ENCODE measurements at regions not wholly inside any gene's neighbourhood (a gene's known extent, or its start where the extent isn't known, plus 50 kb on each side); places are given as distances from the start of the nearest gene placed in this dataset.

DNA sequence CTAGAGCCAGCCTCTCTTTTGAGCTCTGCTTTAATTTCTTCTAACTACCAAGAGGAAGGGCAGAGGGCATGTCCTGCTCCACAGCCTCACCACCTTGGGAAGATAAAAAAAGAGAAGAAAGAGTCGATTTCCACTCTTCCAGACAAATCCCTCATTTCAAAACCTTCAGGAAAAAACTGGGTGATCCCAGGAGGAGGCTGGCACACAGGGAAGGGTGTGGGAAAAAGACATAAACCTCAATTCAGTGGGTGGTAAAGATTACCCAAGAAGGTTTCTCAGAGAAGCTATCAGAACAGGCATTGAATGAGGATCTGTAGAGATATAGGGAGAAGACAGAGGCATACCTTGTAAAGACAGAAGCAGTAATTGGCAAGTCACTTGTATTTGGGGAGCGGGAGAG is 79.9 kb upstream of the CRHR1 start:
- H3K4me3 ChIP-seq, result no peak overlapping the region
- peaks cover 0 to 72% (median 0%) of the 10 kb centered on the region in 7 donors for H3K27me3 ChIP-seq (replicated peaks in 1 of 7)
- WGBS, 5 donors, result 52 to 63% (median 61%) methylated on average over 2 of the region's 2 CpGs
- DNase-seq, result no peak
- H3K9me3 ChIP-seq, result no peaks in the 10 kb centered on the region
- H3K4me1 ChIP-seq, result no peaks in the 10 kb centered on the region
- H3K27ac ChIP-seq, result no peak overlapping the region
- H3K36me3 ChIP-seq, result no peaks in the 10 kb centered on the region
- intact Hi-C loops (cut with DNase I; ENCODE audit: low total_unique reads), result no loop called here
- no peak for TF ChIP-seq POLR2AphosphoS5 (IDR thresholded peaks at IDR 0.05)

DNA sequence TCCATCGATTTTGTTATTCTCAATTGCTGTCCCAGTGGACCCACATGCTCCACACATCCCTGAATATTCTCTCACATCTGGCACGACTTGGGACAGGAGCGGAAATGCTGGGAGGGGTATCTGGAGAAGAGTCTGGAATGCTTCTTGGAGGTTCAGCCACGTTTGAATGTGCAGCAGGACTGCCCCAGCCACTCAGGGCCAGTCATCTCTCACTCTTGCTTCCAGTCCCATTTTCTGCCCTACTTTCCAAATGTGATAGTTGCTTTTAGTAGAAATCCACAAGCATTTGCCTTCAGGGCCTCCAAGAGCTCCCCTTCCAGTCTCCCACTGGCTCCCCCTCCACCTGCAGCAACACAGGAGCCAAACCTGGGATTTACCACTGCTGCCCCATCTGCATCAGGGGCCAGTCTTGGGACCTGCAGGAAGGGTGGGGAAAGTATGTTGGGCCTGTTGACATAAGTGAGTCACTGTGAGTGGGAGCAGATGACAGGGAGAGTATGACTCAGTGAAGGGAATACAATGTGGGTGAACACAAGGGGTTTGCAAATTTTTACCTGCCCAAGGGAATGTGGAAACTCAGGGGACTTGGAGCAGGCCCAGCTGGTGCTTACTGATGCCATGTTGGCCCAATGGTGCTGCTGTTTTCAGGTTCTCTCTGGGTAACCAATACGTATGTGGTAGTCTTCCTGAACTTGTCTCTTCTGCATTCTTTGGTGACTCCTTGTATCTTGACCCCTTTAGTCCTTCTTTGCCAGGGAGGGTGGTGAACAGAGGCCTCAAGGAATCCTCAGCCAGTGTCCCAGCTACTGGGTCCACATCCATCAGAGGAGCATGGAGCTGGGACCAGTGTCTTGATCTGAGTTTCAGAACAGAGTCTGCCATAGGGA is 78.8 kb upstream of the CRHR1 start:
- peaks cover 0 to 72% (median 0%) of the 10 kb centered on the region in 7 donors for H3K27me3 ChIP-seq (replicated peaks in 1 of 7)
- H3K9me3 ChIP-seq, result no peaks in the 10 kb centered on the region
- no peaks in the 10 kb centered on the region for H3K36me3 ChIP-seq
- H3K27ac ChIP-seq, result no peak overlapping the region
- H3K4me3 ChIP-seq, result no peak overlapping the region
- intact Hi-C loops (cut with DNase I; ENCODE audit: low total_unique reads), result no loop called here
- TF ChIP-seq, protein P1, sequence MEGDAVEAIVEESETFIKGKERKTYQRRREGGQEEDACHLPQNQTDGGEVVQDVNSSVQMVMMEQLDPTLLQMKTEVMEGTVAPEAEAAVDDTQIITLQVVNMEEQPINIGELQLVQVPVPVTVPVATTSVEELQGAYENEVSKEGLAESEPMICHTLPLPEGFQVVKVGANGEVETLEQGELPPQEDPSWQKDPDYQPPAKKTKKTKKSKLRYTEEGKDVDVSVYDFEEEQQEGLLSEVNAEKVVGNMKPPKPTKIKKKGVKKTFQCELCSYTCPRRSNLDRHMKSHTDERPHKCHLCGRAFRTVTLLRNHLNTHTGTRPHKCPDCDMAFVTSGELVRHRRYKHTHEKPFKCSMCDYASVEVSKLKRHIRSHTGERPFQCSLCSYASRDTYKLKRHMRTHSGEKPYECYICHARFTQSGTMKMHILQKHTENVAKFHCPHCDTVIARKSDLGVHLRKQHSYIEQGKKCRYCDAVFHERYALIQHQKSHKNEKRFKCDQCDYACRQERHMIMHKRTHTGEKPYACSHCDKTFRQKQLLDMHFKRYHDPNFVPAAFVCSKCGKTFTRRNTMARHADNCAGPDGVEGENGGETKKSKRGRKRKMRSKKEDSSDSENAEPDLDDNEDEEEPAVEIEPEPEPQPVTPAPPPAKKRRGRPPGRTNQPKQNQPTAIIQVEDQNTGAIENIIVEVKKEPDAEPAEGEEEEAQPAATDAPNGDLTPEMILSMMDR (IDR thresholded peaks at IDR 0.05 in 8 of 11, conservative IDR thresholded peaks at IDR 0.05 in 3 of 11), result no peak
- TF ChIP-seq POLR2AphosphoS5 (IDR thresholded peaks at IDR 0.05), result no peak
- no peak for TF ChIP-seq POLR2A (IDR thresholded peaks at IDR 0.05)
- DNase-seq, result no peak
- H3K4me1 ChIP-seq, result no peaks in the 10 kb centered on the region
- 50 to 67% (median 59%) methylated on average over 5 of the region's 5 CpGs for WGBS, 5 donors

DNA sequence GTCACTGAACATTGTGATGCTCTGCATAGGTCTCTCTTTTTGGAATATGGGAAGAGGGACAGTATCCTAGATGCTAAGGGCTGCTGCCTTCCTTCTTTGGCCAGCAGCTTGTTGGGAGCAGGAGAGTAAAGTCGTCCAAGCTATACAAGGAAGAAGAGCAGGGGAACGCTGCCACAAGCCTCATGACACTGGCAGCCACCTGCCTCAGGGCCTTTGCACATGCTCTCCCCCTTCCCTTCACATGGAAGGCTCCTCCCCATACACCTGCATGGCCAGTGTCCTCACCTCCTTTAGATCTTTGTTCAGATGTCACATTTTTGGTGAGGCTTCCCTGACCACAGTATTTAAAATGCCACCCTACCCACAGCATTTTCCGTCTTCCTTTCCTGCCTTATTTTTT is 78.1 kb upstream of the CRHR1 start:
- H3K27me3 ChIP-seq (replicated peaks in 1 of 7), result peaks cover 0 to 72% (median 0%) of the 10 kb centered on the region in 7 donors
- no peaks in the 10 kb centered on the region for H3K36me3 ChIP-seq
- TF ChIP-seq POLR2A (IDR thresholded peaks at IDR 0.05) (no peak), POLR2AphosphoS5 (IDR thresholded peaks at IDR 0.05) (no peak)
- TF ChIP-seq, protein P1 (IDR thresholded peaks at IDR 0.05 in 8 of 11, conservative IDR thresholded peaks at IDR 0.05 in 3 of 11), result no peak
- H3K9me3 ChIP-seq, result no peaks in the 10 kb centered on the region
- no peak overlapping the region for H3K4me3 ChIP-seq
- no peak overlapping the region for H3K27ac ChIP-seq
- WGBS, 5 donors, result 67 to 91% (median 84%) methylated on average over 3 of the region's 3 CpGs
- H3K4me1 ChIP-seq, result no peaks in the 10 kb centered on the region
- DNase-seq, result no peak
- intact Hi-C loops (cut with DNase I; ENCODE audit: low total_unique reads), result no loop called here

DNA sequence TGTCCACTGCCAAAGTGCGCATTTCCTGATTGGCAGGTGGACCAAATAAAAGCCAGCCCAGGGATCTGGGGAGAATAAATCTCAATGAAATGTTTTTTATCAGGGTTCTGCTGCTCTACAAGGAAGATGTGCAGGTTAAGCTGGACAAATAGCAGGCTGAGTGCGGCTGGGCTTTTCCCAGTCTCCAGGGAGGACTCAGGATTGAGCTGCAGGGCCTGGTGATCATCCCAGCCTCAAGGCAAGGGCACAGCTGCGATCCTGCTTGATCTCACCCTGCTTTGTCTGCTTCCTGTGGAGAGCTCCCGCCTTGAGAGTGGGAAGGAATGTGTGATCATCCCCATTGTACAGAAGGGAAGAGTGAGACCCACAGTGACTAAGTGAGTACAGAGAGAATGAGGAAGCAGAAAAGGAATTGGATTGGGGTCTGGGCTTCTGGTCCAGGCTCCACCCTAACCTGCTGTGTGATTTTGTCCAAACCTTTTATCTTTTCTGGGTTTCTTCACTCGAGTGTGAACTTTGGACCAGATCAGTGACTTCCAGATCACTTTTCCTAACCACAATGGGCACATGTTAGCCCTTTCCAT is 75.3 kb upstream of the CRHR1 start:
- TF ChIP-seq POLR2AphosphoS5 (IDR thresholded peaks at IDR 0.05) (no peak), POLR2A (IDR thresholded peaks at IDR 0.05) (no peak)
- TF ChIP-seq, protein P1 (IDR thresholded peaks at IDR 0.05 in 8 of 11, conservative IDR thresholded peaks at IDR 0.05 in 3 of 11), result no peak
- no peaks in the 10 kb centered on the region for H3K9me3 ChIP-seq
- H3K27ac ChIP-seq, result no peak overlapping the region
- no peak overlapping the region for H3K4me3 ChIP-seq
- peaks cover 0 to 52% (median 0%) of the 10 kb centered on the region in 7 donors for H3K27me3 ChIP-seq (replicated peaks in 1 of 7)
- intact Hi-C loops (cut with DNase I; ENCODE audit: low total_unique reads), result no loop called here
- no peaks in the 10 kb centered on the region for H3K36me3 ChIP-seq
- H3K4me1 ChIP-seq, result no peaks in the 10 kb centered on the region
- DNase-seq, result no peak
- WGBS, 5 donors, result 73 to 89% (median 77%) methylated on average over 5 of the region's 5 CpGs
